DMS 273 treated with DMSO at 0.1 percent for 48 hours (cell line): ENCODE measurements at regions not wholly inside any gene's neighbourhood (a gene's known extent, or its start where the extent isn't known, plus 50 kb on each side); places are given as distances from the start of the nearest gene placed in this dataset.
A peak's percentile ranks its signal among the peaks of the same experiment; 100 is the strongest.

Experiments
- DNase-seq: peaks from one replicate; lab custom pipeline; 2025; lab: John Stamatoyannopoulos, UW

GRCh38 chr3:180341516-180341915 is 260.4 kb upstream of the TTC14 start:
- DNase-seq = no peak

- no peak for DNase-seq
Measured at GRCh38 chr3:180351601-180352000, 250.4 kb upstream of the TTC14 start.

DNA sequence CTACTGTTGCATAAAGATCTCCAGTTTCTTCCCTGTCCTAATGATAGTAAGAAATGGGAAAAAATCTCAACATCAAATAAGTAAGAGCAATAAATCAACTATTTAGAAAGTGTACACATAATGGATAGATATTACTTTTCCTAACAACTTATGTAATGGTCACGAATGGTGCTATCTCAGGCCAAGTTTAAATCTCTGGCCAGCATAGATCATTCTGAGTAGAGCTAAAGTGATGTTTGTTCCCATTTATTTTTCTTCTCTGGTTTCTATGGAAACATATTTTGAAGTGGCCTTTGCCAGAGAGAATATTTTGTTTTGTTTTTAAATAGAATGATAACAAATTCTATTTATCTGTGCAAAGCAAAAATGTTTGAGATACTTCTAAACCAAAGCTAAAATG is 249.7 kb upstream of the TTC14 start:
- no peak for DNase-seq

- no peak for DNase-seq
Measured at GRCh38 chr3:180354214-180354613, 247.7 kb upstream of the TTC14 start.

DNA sequence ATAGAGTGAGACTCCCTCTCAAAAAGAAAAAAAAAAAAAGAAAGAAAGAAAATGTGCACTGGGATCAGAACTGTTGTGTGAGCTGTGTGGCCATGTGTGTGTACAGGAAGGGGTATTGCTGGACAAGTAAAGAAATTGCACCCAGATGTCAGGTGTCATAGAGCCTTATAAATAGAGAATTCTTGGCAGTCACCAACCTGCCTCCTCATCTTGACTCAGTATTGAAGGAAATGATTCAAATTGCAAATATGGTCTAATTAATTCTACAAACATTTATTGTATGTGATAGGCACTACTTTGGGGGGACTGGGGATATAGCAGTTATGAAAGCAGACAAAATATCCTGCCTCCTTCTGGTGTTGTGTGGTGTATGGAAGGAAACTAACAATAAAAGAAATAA is 243.8 kb upstream of the TTC14 start:
- DNase-seq = no peak

- no peak for DNase-seq
Measured at GRCh38 chr3:180359061-180359952, 242.7 kb upstream of the TTC14 start.

GRCh38 chr3:180359953-180360279 is 242.0 kb upstream of the TTC14 start:
- no peak for DNase-seq

DNA sequence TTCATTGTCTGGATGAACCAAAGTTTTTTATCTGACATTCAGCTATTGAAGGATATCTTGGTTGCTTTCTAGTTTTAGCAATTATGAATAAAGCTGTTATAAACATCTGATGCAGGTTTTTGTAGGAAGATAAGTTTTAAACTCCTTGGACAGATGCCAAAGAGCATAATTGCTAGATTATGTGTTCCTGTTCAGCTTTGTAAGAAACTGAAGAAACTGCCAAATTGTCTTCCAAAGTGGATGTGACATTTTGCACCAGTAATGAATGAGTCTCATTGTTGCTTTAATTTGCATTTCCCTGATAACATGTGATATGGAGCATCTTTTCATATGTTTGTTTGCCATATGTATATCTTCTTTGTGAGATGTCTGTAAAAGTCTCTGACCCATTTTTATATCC is 239.9 kb upstream of the TTC14 start:
- no peak for DNase-seq

- no peak for DNase-seq
Measured at GRCh38 chr3:180375831-180376230, 226.1 kb upstream of the TTC14 start.

DNA sequence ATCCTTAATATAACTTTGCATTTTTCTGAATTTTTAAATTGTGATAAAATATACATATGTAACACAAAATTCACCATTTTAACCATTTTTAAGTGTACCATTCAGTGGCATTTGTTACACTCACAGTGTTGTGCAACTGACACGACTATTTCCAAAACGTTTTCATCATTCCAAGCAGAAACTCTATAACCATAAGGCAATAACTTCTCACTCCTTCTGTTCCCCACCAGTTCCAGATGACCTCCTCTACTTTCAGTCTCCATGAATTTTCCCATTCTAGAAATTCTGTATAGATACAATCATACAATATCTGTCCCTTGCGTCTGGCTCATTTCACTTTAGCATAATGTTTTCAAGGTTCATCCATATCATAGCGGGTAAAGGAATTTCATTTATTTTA is 223.5 kb upstream of the TTC14 start:
- no peak for DNase-seq

DNA sequence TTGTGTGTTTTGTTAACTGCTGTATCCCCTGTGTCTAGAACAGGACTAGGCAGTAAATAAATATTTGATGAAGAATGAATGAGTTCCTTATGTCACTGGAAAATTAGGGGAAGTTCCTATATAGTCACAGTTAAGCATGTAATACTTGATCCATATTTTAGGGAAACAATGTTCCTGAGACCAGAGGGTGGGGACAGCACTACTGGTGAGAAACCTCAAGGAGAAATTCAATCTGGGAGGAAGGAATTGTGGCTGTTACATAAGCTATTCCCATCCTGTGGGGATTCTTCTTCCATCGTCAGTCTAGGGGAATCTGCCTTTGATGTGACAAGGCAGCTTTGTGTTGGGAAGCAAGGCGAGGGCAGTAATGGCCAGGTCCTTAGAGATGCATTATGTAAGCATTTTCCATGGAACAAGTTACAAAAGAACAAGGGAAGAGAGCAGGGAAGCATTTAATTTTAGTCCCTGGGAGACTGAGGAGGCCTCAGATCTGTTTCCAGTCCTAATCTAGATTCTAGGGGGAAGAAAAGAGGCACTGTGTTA is 219.3 kb upstream of the TTC14 start:
- DNase-seq = no peak

- no peak for DNase-seq
Measured at GRCh38 chr3:180383332-180384020, 218.5 kb upstream of the TTC14 start.

DNA sequence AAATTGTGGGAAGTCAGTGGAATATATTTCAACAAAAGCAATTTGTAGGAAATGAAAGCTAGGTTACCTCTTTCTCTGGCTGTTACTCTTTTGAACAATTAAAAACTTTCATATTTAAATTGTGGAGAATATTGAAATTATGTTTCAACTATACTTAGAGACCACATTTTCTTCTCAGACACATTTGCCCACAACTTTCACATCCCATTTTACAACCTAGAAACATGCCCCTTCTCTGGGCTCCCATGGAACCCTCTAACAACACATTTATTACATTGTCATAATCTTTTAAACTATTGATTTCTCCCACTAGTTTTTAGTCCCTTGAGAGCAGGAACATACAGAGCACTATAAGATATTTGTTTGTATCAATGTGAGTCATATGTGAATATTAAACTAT is 211.7 kb upstream of the TTC14 start:
- no peak for DNase-seq

DNA sequence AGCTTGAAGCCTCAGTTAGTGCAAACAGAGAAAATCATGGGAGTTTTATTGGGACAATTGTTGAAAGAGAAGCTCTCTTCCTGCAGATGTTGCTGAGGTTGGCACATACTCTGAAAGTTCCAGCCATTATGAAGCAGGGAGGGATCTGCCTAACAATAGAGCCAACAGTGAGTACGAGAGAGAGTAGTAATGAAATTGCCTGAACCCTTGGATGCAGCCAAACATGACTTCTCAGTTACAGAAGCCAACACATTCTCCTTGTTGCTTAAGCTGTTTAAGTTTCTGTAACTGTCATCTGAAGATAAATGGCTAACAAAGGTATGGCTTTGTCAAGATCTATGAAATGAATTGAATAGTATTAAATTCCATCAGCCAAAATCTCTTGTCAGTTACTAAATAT is 211.0 kb upstream of the TTC14 start:
- no peak for DNase-seq

- no peak for DNase-seq
Measured at GRCh38 chr3:180401226-180401625, 200.7 kb upstream of the TTC14 start.

- peak; percentile 13 for DNase-seq
Measured at GRCh38 chr3:180402471-180403073, 199.4 kb upstream of the TTC14 start.

- DNase-seq = no peak
Measured at GRCh38 chr3:180403156-180403555, 198.8 kb upstream of the TTC14 start.

GRCh38 chr3:180408654-180409053 is 193.3 kb upstream of the TTC14 start:
- no peak for DNase-seq

DNA sequence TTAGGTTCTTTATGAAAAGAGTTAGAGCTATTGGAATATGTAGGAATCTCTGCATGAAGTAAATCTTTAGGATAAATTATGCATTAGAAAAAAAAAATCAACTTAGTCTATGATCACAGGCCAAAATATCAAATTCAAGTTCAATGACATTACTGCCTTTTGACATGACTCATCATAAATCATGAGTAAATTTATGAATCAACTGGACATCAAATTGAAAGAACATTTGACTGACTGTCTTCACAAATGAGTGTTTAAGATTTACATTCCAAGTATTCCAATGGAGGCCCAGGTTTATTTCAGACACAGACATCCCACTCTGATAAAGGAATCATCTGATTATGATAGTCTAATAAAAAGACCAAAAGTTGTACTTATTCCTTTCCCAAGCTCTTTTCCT is 192.8 kb upstream of the TTC14 start:
- DNase-seq = no peak

DNA sequence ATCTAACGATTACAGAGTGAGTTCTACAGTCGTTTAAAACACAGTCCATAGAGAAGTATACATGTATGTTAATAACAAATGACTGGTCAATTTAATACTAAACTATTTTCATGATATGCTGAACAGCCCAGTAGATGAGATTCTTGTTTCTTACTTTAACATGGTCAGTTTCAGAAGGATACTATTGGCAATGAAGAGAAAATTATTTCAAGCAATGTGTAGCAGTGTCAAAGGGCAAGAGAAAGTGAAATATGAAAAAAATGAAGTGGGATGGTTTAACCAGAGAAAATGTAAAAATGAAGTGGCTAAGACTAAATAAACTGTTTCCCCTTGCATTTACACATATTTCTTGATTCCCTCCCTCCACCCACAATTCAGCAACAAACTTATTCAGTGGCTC is 192.1 kb upstream of the TTC14 start:
- no peak for DNase-seq

DNA sequence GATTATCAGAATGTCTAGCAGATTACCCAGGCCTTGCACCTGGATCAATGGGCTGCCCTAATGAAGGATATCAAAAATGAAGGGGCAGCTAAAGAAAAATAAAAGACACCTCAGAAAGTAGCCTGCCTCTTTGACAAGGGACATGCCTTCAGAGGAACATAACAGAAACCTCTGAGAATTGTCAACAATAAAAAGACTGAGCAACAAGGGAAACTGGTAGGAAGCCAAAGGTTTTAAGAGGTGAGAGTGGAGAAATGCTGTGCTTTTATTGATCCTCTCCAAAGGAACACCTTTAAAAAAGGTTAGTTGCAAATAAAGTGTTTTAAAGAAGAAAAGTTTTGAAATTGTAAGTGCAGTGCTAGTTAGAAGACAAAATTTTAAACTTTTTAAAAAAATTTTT is 187.8 kb upstream of the TTC14 start:
- no peak for DNase-seq

GRCh38 chr3:180416111-180416594 is 185.8 kb upstream of the TTC14 start:
- DNase-seq = no peak

GRCh38 chr3:180417241-180417640 is 184.7 kb upstream of the TTC14 start:
- DNase-seq = no peak
